Colonic mucosa (tissue), 4 donors: ENCODE measurements at regions not wholly inside any gene's neighbourhood (a gene's known extent, or its start where the extent isn't known, plus 50 kb on each side); places are given as distances from the start of the nearest gene placed in this dataset.

Experiments
- DNase-seq: peaks from one replicate; pipeline ENCODE4 v3.0.0-alpha.2; 2020
- H3K27ac ChIP-seq: fragments of 200-600 bp; one replicate; pipeline ENCODE4 v1.8.0; 2021
- H3K27me3 ChIP-seq: fragments of 200-600 bp; one replicate; pipeline ENCODE4 v1.8.0; 2021
- H3K36me3 ChIP-seq: fragments of 200-600 bp; one replicate; pipeline ENCODE4 v1.8.0; 2021
- H3K4me1 ChIP-seq: fragments of 200-600 bp; one replicate; pipeline ENCODE4 v1.8.0; 2021; ENCODE audit warnings: mild to moderate bottlenecking
- H3K4me3 ChIP-seq: fragments of 200-600 bp; one replicate; pipeline ENCODE4 v1.8.0; 2021
- H3K9ac ChIP-seq, 2 donors: one replicate each; pipeline ENCODE4 v1.7.0; 2013; ENCODE audit warnings: control low read depth in 2 of 2, low read depth in 2 of 2, low read length in 2 of 2
- H3K9me3 ChIP-seq: fragments of 200-600 bp; one replicate; pipeline ENCODE4 v1.8.0; 2021
- intact Hi-C: fragments of 100-400 bp; cut with DNase I; formaldehyde crosslinking; loops from one replicate; pipeline ENCODE4 v1.14.1; 2022
- TF ChIP-seq, protein P1 (sequence below): fragments of 200-600 bp; IDR thresholded peaks from one replicate; pipeline ENCODE4 v1.8.0; 2022; ENCODE audit warnings: antibody characterized with exemption, mild to moderate bottlenecking
- donor health status: healthy.
- donor health status: DM: no; HTN: no; CAD: no.
- donor health status: DM: no; HTN: no; CAD: no.

DNA sequence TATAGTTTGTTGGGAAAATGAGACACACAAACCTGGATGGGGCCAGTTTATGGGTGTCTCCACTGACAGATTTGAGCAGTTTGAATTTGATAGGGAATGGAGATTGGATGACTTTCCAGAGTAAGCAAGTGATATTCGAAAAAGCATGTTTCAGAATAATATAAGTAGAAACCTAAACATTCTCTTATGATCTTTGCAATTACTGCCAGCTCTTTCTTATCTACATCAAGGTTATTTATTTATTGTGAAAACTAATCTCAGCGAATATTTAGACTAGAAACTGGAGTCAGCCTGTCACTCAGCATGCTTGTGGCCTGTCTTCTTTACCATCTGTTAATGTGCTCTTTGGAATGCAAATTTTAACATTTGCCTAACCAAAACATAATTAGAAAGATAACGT is 57.8 kb upstream of the SPPL2A start:
- intact Hi-C loops: no loop called here
- TF ChIP-seq, protein P1, sequence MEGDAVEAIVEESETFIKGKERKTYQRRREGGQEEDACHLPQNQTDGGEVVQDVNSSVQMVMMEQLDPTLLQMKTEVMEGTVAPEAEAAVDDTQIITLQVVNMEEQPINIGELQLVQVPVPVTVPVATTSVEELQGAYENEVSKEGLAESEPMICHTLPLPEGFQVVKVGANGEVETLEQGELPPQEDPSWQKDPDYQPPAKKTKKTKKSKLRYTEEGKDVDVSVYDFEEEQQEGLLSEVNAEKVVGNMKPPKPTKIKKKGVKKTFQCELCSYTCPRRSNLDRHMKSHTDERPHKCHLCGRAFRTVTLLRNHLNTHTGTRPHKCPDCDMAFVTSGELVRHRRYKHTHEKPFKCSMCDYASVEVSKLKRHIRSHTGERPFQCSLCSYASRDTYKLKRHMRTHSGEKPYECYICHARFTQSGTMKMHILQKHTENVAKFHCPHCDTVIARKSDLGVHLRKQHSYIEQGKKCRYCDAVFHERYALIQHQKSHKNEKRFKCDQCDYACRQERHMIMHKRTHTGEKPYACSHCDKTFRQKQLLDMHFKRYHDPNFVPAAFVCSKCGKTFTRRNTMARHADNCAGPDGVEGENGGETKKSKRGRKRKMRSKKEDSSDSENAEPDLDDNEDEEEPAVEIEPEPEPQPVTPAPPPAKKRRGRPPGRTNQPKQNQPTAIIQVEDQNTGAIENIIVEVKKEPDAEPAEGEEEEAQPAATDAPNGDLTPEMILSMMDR: no peak
- DNase-seq: no peak
- H3K4me3 ChIP-seq: no peak overlapping the region
- H3K27ac ChIP-seq: no peak overlapping the region
- H3K9me3 ChIP-seq: no peaks in the 10 kb centered on the region
- H3K27me3 ChIP-seq: no peaks in the 10 kb centered on the region
- H3K9ac ChIP-seq: no peak overlapping the region
- H3K36me3 ChIP-seq: no peaks in the 10 kb centered on the region
- no peaks in the 10 kb centered on the region for H3K4me1 ChIP-seq

DNA sequence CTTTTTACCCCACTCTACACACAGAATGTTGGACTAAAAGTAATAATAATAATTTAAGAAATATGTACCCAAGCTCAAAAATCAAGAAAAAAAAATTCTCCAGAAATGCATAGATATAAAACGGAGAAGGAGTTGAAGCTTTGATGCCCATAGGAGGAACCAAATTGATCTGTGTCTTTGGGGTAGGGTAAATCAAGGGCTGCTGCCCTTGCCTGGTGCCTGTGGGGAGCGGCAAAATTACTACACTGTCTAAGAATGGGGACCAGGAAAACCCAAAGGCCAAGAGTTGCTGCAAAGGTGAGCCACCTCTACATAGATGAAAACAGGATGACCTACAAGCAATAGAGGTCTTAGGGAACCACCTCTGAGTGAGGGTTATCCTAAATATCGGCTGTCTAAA is 56.0 kb upstream of the SPPL2A start:
- Histone ChIP-seq H3K27me3 (no peaks in the 10 kb centered on the region), H3K9me3 (no peaks in the 10 kb centered on the region), H3K4me3 (no peak overlapping the region), H3K36me3 (no peaks in the 10 kb centered on the region), H3K9ac (no peak overlapping the region), H3K4me1 (no peaks in the 10 kb centered on the region), H3K27ac (no peak overlapping the region)
- no peak for DNase-seq
- intact Hi-C loops: no loop called here
- TF ChIP-seq, protein P1: no peak

DNA sequence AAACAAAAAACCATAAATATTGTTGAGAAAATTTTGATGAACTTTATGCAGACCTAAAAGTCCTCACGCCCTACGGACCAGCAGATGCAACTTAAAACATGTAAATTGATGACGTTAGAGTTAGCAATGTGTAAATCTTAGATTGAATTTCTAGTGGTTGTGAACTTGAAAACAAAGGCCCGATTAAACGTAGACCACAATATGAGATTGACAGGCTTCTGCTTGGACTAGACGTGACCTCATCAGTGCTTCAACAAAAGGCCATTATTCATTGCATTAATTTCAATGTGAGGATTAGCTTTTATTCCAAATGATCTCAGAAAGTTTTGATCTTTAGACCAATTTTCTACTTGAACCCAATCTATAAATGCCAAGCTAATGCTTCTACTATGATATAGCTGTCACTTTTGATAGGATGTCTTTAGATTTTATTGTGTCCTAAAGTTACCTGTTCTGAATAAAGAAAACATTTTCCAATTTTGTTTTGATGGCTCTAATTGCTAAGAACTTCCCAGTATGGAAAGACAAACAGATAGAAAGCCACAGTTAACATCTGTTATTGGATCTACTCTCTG is 55.4 kb upstream of the SPPL2A start:
- H3K9me3 ChIP-seq: no peaks in the 10 kb centered on the region
- H3K36me3 ChIP-seq: no peaks in the 10 kb centered on the region
- H3K27me3 ChIP-seq: no peaks in the 10 kb centered on the region
- H3K4me3 ChIP-seq: no peak overlapping the region
- TF ChIP-seq, protein P1: no peak
- no peak overlapping the region for H3K27ac ChIP-seq
- intact Hi-C loops: no loop called here
- H3K9ac ChIP-seq: no peak overlapping the region
- no peak for DNase-seq
- H3K4me1 ChIP-seq: no peaks in the 10 kb centered on the region

DNA sequence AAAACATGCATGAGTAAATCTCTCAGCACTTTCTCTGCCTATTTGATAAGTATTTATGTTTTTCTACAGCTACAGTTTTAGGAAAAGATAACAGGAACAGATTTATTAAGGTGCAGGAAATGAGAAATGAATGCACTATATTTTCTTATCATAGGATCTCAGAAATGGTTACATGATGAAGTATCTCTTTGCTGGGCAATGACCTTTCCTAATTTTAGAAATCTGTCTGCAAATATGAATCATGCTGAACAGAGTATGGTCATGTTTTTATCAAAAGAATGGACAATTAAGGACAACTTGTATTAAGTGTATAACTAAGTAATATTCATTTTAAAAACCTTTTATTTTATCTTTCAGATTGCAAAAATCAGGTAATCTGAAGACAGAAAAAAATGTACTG is 53.8 kb upstream of the SPPL2A start:
- DNase-seq: no peak
- H3K4me1 ChIP-seq: no peaks in the 10 kb centered on the region
- no peak overlapping the region for H3K4me3 ChIP-seq
- no peak overlapping the region for H3K9ac ChIP-seq
- no peaks in the 10 kb centered on the region for H3K36me3 ChIP-seq
- intact Hi-C loops: no loop called here
- TF ChIP-seq, protein P1: no peak
- H3K9me3 ChIP-seq: no peaks in the 10 kb centered on the region
- H3K27me3 ChIP-seq: no peaks in the 10 kb centered on the region
- H3K27ac ChIP-seq: no peak overlapping the region

DNA sequence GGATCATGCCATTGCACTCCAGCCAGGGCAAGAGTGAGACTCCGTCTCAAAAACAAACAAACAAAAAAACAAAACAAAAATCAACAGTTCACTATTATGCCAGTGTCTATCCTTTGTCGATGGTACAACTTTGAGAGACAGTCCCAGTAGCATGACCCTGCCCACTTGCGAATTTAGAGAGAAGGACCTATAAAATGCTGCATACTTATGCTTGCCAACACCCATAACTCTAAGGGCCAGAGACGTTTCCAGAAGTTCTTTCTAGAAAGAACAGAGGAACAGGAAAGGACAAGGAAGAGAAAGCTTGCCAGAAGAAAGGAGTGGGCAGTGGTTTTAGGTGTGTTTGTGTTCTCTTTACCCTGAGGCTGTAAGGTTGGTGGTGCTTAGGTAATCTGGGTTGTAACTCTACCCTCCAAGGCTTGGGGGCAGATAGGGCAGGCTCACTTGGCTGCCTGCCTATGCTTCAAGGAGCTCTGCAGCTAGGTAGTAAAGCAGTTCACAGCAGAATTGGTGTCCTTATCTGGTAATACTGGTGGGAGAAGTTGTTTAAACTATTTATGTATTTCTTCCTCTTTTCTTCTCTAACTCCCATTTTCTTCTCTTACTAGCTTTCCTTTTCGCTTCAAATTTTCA is 50.6 kb upstream of the SPPL2A start:
- H3K27me3 ChIP-seq: no peaks in the 10 kb centered on the region
- H3K27ac ChIP-seq: peak overlapping the region; percentile 62
- intact Hi-C loops: no loop called here
- H3K4me3 ChIP-seq: no peak overlapping the region
- H3K4me1 ChIP-seq: no peaks in the 10 kb centered on the region
- no peaks in the 10 kb centered on the region for H3K9me3 ChIP-seq
- TF ChIP-seq, protein P1: no peak
- H3K36me3 ChIP-seq: no peaks in the 10 kb centered on the region
- DNase-seq: peak; percentile 82
- H3K9ac ChIP-seq: peak overlapping the region in 1 of 2 donors; percentile 40
